GM12892 (cell line): ENCODE measurements at regions not wholly inside any gene's neighbourhood (a gene's known extent, or its start where the extent isn't known, plus 50 kb on each side); places are given as distances from the start of the nearest gene placed in this dataset.

Source experiments
- POLR2A ChIP-seq: IDR thresholded peaks from 2 replicates; pipeline ENCODE4 v1.6.1; 2011; ENCODE audit warnings: low read depth, low read length, control low read depth
- POLR2AphosphoS5 ChIP-seq: IDR thresholded peaks from 2 replicates; pipeline ENCODE4 v1.6.1; 2011; ENCODE audit warnings: low read depth, low read length, control low read depth

DNA sequence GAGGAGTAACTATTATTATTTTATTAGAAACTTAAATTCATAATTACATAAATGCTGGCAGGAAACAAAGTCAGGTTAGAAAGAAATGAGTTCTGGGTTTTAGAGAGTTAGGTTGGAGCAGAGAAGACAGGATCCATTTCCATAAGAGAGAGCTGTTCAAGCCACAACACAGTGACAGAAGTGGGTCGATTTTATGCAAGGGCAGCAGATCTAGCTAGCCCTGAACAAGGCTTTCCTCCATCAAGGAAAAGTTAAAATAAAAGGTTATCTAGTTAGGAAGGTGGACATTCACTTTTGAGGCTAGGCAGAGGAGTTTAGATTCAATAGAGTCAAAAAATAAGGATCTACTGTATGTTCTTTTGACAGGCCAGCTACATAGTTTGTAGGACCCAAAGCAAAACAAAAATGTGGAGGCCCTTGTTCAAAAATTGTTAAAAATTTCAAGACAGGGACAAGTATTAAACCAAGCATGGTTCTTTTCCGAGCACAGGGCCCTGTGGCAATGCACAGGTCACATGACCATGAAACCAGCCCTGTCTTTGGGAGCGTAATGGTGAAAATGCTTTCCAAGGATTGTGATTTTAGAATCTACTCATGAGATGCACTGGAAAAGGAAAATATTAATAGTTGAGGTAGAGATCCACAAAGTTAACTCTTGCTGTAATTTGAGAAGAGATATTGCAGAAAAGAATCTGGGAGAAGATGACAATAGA lies 91.2 kb upstream of the CREB1 start:
- no peak for TF ChIP-seq POLR2A
- TF ChIP-seq POLR2AphosphoS5: no peak
